Type B pancreatic cell (in vitro differentiated cells): ENCODE measurements at regions not wholly inside any gene's neighbourhood (a gene's known extent, or its start where the extent isn't known, plus 50 kb on each side); places are given as distances from the start of the nearest gene placed in this dataset.

Experiments
- DNase-seq: peaks from one replicate; pipeline ENCODE4 v3.0.0; 2021; ENCODE audit warnings: mixed read lengths; ENCODE audit not compliant: unreplicated experiment; ENCODE audit errors: extremely low spot score
- H3K27ac Mint-ChIP-seq: 2 replicates; pipeline ENCODE4 v1.8.0; 2021; ENCODE audit warnings: mild to moderate bottlenecking, mixed read lengths
- H3K27me3 Mint-ChIP-seq: 2 replicates; pipeline ENCODE4 v1.8.0; 2021; ENCODE audit warnings: mixed read lengths
- H3K36me3 Mint-ChIP-seq: 2 replicates; pipeline ENCODE4 v1.8.0; 2021; ENCODE audit warnings: mixed read lengths
- H3K4me1 Mint-ChIP-seq: one replicate; pipeline ENCODE4 v1.8.0; 2021; ENCODE audit warnings: mixed read lengths; ENCODE audit not compliant: unreplicated experiment
- H3K4me3 Mint-ChIP-seq: 2 replicates; pipeline ENCODE4 v1.8.0; 2021; ENCODE audit warnings: mild to moderate bottlenecking, mixed read lengths
- H3K9me3 Mint-ChIP-seq: 2 replicates; pipeline ENCODE4 v1.8.0; 2021; ENCODE audit warnings: mixed read lengths
- CTCF ChIP-seq: fragments of 200-600 bp; sonication (generic); conservative IDR thresholded peaks from 2 replicates; pipeline ENCODE4 v1.5.0; 2021; ENCODE audit warnings: antibody characterized with exemption, mild to moderate bottlenecking

DNA sequence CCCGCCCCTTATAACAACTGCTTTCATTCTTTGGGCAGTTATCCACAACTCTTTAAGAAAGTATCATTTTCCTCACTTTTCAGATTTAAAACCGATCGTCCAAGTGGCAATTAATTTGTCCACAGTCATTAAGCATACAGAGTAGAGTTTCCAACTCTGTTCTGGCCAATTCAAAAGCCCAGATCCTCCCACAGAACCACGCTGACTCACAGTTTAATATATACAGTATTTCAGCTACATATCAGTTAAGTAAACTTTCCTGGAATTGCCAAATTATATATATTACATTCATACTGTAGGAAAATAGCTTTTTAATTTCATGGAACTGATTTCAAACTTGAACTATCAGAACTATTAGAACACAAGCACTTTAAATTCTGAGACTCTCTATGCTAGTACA, 163.8 kb upstream of the ESRRG start:
- H3K27ac Mint-ChIP-seq, result no peak overlapping the region
- no peaks in the 10 kb centered on the region for H3K36me3 Mint-ChIP-seq
- no peaks in the 10 kb centered on the region for H3K9me3 Mint-ChIP-seq
- no peak overlapping the region for H3K4me3 Mint-ChIP-seq
- no peak for DNase-seq
- peaks cover 7% of the 10 kb centered on the region for H3K4me1 Mint-ChIP-seq
- H3K27me3 Mint-ChIP-seq, result peaks cover 14% of the 10 kb centered on the region
- TF ChIP-seq CTCF, result no peak

DNA sequence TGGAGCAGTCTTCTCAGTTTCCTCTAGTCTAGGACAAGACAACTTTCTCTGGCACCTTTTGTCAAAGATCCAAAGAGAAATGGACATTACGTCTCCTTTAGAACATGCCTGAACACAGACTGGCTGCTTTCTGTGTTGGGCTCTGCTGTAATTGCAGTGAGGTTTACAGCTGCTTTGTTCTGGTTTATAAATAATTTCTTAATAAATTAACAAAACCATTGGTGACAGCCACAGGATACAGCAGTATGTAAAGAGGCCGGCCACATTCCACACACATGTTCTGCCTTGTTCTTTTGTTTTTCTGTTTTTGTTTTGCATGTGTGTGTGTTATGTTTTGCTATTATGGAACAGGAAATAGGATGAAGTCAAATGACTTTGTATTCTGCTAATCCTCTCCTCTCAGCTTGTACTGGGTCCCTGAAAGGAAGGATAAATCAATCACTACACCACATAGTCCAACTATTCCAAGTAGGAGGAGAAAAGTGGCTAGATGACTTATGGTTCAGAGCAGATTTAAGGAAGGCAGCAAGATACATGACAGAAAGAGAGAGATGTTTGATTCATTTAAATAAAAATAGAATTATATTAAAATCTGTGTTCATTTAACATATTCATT, 161.5 kb upstream of the ESRRG start:
- no peak for DNase-seq
- no peak overlapping the region for H3K4me3 Mint-ChIP-seq
- no peak overlapping the region for H3K27ac Mint-ChIP-seq
- no peak for TF ChIP-seq CTCF
- no peaks in the 10 kb centered on the region for H3K9me3 Mint-ChIP-seq
- H3K4me1 Mint-ChIP-seq, result peaks cover 7% of the 10 kb centered on the region
- H3K36me3 Mint-ChIP-seq, result no peaks in the 10 kb centered on the region
- H3K27me3 Mint-ChIP-seq, result peaks cover 12% of the 10 kb centered on the region

DNA sequence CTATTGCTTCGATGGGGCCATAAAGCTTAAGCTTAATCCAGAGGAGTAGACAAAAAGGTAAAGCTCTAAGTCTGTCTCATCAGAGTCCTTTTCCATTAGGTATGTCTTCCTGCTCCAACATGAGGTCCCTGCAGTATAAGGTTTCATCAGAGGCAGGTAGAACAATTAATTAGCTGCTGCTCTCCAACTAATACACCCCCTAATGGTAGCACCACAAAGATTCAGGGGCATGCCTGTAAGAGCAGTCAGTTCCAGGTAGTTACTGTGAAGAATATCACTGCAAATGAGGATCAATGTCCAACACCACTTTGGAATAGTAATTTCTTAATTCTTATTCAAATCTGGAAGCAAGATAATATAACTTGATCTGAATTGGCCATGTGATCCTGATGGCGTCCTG, 160.3 kb upstream of the ESRRG start:
- no peak overlapping the region for H3K27ac Mint-ChIP-seq
- DNase-seq, result no peak
- H3K27me3 Mint-ChIP-seq, result peaks cover 9% of the 10 kb centered on the region
- H3K4me1 Mint-ChIP-seq, result peaks cover 5% of the 10 kb centered on the region
- no peak overlapping the region for H3K4me3 Mint-ChIP-seq
- TF ChIP-seq CTCF, result no peak
- no peaks in the 10 kb centered on the region for H3K9me3 Mint-ChIP-seq
- no peaks in the 10 kb centered on the region for H3K36me3 Mint-ChIP-seq

DNA sequence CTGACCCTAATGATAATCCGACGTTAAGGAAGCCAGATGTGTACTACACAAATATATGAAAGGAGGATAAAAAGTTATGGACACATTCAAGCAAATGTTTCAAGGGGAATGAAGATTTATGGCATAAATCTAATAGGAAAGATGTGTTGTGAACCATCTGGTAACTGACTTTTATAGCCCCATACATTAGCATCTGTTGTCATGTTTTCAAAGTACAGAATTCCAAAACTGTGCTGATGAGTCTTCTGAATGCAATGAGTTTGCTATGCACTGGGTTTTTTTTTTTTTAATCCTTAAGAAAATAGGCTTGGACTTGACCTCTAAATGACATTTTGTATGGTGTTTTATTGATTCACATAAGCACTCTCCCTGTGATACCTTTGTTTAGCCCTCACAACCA, 158.5 kb upstream of the ESRRG start:
- H3K4me1 Mint-ChIP-seq, result peaks cover 4% of the 10 kb centered on the region
- H3K27me3 Mint-ChIP-seq, result peaks cover 4% of the 10 kb centered on the region
- H3K9me3 Mint-ChIP-seq, result no peaks in the 10 kb centered on the region
- TF ChIP-seq CTCF, result no peak
- H3K4me3 Mint-ChIP-seq, result no peak overlapping the region
- DNase-seq, result no peak
- no peaks in the 10 kb centered on the region for H3K36me3 Mint-ChIP-seq
- H3K27ac Mint-ChIP-seq, result no peak overlapping the region

GRCh38 chr1:216866714-216867113, 143.5 kb upstream of the ESRRG start:
- H3K9me3 Mint-ChIP-seq, result no peaks in the 10 kb centered on the region
- TF ChIP-seq CTCF, result no peak

GRCh38 chr1:216855810-216856209, 132.6 kb upstream of the ESRRG start:
- Mint-ChIP-seq H3K4me1 (no peaks in the 10 kb centered on the region), H3K4me3 (no peak overlapping the region), H3K27ac (no peak overlapping the region), H3K27me3 (peaks cover 23% of the 10 kb centered on the region), H3K9me3 (no peaks in the 10 kb centered on the region), H3K36me3 (no peaks in the 10 kb centered on the region)
- no peak for TF ChIP-seq CTCF
- DNase-seq, result no peak

More at GRCh38 chr1:216866714-216867113, 143.5 kb upstream of the ESRRG start:
- Mint-ChIP-seq H3K27ac (no peak overlapping the region), H3K4me1 (no peaks in the 10 kb centered on the region), H3K4me3 (no peak overlapping the region), H3K36me3 (no peaks in the 10 kb centered on the region), H3K27me3 (peaks cover 3% of the 10 kb centered on the region)
- DNase-seq, result no peak
